ENCODE measurements at regions not wholly inside any gene's neighbourhood (a gene's known extent, or its start where the extent isn't known, plus 50 kb on each side); places are given as distances from the start of the nearest gene placed in this dataset.

DNA sequence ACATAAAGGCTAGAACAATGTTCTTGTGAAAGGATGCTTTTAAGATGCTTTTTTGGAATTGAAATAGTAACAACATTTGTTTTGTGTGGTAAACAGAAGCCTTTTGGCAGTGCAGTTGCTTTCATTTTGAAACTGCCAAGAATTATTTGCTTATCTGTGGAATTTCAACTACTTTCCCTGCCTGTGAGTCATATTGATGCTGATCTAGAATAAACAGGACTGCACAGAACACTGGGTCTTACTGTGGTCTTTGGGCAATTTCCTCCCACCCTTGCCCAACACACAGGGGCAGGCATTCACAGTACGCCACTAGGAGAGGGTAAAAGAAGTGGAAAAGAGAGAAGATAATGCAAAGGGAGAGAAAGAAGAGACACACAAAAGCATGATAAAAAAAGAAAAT, 483.7 kb downstream of the ELAVL2 start:
- TF ChIP-seq, protein P1, sequence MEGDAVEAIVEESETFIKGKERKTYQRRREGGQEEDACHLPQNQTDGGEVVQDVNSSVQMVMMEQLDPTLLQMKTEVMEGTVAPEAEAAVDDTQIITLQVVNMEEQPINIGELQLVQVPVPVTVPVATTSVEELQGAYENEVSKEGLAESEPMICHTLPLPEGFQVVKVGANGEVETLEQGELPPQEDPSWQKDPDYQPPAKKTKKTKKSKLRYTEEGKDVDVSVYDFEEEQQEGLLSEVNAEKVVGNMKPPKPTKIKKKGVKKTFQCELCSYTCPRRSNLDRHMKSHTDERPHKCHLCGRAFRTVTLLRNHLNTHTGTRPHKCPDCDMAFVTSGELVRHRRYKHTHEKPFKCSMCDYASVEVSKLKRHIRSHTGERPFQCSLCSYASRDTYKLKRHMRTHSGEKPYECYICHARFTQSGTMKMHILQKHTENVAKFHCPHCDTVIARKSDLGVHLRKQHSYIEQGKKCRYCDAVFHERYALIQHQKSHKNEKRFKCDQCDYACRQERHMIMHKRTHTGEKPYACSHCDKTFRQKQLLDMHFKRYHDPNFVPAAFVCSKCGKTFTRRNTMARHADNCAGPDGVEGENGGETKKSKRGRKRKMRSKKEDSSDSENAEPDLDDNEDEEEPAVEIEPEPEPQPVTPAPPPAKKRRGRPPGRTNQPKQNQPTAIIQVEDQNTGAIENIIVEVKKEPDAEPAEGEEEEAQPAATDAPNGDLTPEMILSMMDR (IDR thresholded peaks at IDR 0.05; ENCODE audit: low read depth, low read length), result no peak
- TF ChIP-seq POLR2A (IDR thresholded peaks at IDR 0.05; ENCODE audit: extremely low read depth, insufficient read length), result no peak
